GM12875 (cell line): ENCODE measurements at regions not wholly inside any gene's neighbourhood (a gene's known extent, or its start where the extent isn't known, plus 50 kb on each side); places are given as distances from the start of the nearest gene placed in this dataset.

ENCODE experiments used
- H3K4me3 ChIP-seq: one replicate; pipeline ENCODE4 v1.5.1; 2011; ENCODE audit warnings: low read depth, low read length, control low read depth
- TF ChIP-seq, protein P1 (sequence below): IDR thresholded peaks from 2 replicates; pipeline ENCODE4 v1.5.1; 2011; ENCODE audit warnings: low read depth, mild to moderate bottlenecking, control low read depth, inconsistent platforms, low read length, moderate library complexity, borderline replicate concordance; ENCODE audit not compliant: insufficient read depth

DNA sequence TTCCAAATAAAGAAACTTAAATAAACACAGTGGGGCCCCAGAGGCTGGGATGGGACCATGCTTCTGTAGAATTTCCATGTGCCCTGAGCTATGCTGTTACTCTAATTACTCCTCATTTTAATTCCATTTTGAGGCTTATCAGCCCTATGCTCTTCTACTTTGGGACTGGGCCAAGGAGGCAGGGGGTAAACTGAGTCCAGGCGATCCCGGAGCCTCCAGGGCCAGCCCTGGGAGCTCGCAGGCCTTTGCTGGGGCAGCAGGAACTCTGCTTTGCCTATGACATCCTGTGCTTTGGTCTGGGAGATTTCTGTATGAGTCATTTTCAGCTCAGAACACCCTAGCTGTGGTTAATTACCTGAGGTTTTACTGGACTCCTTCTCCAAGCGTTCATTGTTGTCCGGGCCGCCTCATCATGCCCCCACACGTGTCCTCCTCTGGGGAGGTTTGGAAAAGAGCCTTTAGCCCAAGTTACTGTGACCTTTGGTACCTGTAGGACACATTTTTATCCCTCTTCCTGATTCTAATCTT lies 95.7 kb downstream of the RHOU start:
- TF ChIP-seq, protein P1, sequence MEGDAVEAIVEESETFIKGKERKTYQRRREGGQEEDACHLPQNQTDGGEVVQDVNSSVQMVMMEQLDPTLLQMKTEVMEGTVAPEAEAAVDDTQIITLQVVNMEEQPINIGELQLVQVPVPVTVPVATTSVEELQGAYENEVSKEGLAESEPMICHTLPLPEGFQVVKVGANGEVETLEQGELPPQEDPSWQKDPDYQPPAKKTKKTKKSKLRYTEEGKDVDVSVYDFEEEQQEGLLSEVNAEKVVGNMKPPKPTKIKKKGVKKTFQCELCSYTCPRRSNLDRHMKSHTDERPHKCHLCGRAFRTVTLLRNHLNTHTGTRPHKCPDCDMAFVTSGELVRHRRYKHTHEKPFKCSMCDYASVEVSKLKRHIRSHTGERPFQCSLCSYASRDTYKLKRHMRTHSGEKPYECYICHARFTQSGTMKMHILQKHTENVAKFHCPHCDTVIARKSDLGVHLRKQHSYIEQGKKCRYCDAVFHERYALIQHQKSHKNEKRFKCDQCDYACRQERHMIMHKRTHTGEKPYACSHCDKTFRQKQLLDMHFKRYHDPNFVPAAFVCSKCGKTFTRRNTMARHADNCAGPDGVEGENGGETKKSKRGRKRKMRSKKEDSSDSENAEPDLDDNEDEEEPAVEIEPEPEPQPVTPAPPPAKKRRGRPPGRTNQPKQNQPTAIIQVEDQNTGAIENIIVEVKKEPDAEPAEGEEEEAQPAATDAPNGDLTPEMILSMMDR, result no peak
- H3K4me3 ChIP-seq, result no peak overlapping the region

DNA sequence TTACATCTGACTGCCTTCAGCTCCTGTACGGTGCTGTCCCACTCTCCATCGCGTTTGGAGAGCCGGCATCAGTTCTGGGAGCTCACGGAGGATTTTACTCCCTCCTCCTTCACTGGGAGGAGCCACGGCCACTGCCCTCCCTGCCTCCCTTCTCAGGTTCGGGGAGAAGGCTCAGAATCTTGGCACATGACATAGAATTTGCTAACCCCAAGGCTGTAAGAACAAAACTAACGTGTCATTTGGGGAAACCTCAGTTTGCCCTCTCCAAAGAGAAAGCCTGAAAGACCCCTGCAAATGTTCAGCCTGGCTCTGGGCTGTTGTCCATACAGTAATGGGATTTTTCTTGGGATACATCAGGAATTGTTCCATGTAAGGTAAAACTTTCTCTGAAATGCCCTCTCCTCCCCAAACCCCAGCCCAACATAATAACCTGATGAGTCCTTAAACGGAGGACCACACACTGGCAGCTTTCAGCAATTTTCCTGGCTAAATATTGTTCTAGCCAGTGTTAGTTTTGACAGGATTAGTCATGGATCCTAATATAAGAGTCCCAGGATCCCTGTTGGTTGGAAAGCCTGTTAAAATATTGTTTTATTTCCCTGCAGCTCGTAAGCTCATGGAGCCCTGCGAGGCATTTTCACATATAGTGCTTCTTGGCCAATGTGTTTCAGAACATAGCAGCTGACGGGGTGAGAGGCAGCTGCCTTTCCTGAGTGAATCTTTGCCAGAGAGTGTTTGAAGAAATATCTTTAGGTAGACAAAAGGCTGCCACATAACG lies 98.8 kb downstream of the RHOU start:
- TF ChIP-seq, protein P1, result no peak
- no peak overlapping the region for H3K4me3 ChIP-seq

DNA sequence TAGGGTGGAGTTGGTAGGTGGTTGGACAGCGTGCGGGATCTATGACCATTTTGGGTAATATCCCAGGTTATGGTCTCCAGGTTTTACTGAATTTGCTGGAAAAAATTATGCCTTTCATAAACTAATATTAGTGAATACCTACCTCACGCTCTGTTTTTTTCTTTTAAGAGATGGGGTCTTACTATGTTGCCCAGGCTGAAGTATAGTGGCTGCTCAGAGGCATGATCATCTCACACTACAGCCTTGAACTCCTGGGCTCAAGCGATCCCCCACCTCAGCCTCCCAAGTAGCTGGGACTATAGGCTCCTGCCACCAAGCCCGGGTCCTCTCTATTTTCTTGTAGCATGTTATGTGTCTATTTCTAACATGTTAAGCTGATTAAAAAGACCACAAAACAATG lies 100.2 kb downstream of the RHOU start:
- TF ChIP-seq, protein P1, result no peak
- no peak overlapping the region for H3K4me3 ChIP-seq

DNA sequence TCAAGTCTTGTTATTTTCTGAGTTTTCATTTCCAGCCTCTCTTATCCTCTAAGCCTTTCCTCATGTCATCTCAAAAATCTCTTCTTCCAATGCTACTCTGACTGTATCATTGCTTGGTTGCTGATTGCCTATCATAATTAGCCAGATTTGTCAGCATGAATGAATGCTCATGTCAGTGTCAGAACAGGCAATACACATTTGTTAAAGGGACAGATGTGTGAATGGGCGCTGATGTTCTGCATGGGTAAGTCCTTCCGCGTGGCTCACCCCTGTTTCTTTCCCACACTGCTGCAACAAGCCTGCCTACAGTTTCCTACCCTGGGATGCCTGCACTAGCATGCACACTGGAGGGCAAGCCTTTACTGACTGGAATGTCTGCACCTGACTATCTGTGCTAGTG lies 100.6 kb downstream of the RHOU start:
- TF ChIP-seq, protein P1, result no peak
- H3K4me3 ChIP-seq, result no peak overlapping the region

DNA sequence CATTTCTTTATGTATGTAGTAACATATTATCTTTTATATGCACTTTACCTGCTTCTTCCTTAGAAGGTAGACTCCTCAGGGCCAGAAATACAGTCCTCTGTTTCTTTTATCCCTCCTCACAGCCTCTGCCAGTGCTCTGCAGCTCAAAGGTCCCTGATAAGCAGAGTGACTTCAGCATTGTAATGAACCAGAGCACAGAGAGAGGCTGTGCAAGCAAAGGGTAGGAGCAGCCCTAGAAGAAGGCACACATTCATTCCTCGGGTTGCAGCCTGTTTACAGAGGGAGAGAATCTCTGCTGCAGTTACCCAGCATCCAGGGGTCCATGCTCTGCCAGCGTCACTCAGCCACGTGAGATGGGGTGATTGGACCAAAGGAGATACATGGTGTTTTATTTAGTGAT lies 101.1 kb downstream of the RHOU start:
- TF ChIP-seq, protein P1, result no peak
- H3K4me3 ChIP-seq, result no peak overlapping the region

DNA sequence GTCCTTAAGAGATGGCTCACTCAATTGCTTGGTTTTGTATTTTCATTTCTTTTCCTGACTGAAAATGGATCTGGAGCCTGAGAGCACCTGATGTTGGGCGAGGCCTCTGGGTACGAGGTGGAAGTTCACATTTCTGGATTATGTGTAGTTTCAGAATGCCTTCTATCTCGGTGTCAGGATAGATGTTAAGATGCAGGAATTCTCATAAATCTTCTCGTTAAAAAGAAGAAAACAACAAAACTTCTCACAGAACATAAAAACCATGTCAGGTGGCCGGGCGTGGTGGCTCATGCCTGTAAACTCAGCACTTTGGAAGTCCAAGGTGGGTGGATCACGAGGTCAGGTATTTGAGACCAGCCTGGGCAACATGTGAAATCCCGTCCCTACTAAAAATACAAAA lies 101.8 kb downstream of the RHOU start:
- TF ChIP-seq, protein P1, result no peak
- H3K4me3 ChIP-seq, result no peak overlapping the region

DNA sequence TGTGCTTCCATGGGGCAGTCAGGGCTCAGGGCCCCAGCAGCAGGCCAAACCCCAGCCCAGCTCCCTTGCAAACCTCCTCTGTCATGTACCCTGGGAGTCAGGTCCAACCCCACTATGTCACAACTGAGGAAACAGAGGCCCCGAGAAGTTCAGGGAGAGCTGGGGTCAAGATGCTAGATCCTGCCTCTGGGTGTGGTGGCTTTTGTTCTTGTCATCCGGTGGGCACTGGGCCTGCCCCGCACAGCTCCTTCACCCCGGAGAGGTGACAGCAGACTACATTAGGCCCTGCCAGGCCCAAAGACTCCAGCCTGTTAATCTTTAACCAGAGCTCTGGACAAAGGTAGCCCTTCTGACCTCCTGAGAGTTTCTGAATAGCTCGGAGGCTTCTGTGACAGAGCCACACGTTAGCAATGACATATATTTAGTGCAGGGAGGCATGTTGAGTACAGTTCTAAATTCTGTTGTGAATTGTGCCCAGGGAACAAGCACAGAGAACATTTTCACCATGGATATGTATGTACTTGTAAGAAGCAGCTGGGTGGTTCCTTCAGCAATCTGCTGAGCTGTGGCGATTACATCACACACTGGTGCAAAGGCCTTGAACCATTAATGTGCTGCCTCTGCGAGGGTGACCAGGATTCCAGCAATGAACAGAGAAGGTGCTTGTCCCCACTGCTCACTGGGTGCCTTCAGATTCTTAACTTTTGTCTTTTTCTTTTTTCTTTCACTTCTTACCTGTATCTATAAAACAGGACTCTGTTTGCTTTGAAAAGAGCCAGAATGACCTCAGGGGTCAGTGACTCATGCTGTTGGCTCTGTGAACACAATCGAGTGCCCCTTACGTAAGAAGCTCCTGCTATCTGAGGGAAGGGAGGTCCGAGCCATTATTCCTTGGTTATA lies 102.8 kb downstream of the RHOU start:
- H3K4me3 ChIP-seq, result no peak overlapping the region
- TF ChIP-seq, protein P1, result no peak
